IMR-90 (cell line): ENCODE measurements at regions not wholly inside any gene's neighbourhood (a gene's known extent, or its start where the extent isn't known, plus 50 kb on each side); places are given as distances from the start of the nearest gene placed in this dataset.

Experiments
- ATAC-seq: fragments of 200-7000 bp; cut with Tn5 transposase; 2 replicates; pipeline ENCODE4 v1.9.1; 2020; ENCODE audit warnings: low read depth, mild to moderate bottlenecking, moderate library complexity
- BruUV-seq: library from RNA; stranded (reverse); fragments of 400-500 nt; replicated peaks from 2 replicates; lab custom pipeline; 2021; lab: Mats Ljungman, UMichigan
- CTCF ChIA-PET: fragments of 300-600 bp; formaldehyde crosslinking; extraction: SDS; loops from one replicate; lab custom pipeline; 2021; ENCODE audit warnings: antibody characterized with exemption; lab: Yijun Ruan, JAX
- POLR2A ChIA-PET: fragments of 300-600 bp; sonication (Branson Sonifier 250); formaldehyde crosslinking; loops from one replicate; lab custom pipeline; 2022; ENCODE audit warnings: antibody characterized with exemption; ENCODE audit not compliant: unreplicated experiment; lab: Charles Lee
- DNase-seq: peaks from one replicate; pipeline ENCODE4 v3.0.0; 2013
- H2AFZ ChIP-seq: replicated peaks from 2 replicates; pipeline ENCODE3; 2013; ENCODE audit warnings: low read length, mild to moderate bottlenecking; ENCODE audit not compliant: poor library complexity
- H2AK5ac ChIP-seq: 2 replicates; pipeline ENCODE4 v1.6.1; 2013; ENCODE audit warnings: low read depth, low read length, inconsistent platforms
- H2AK9ac ChIP-seq: replicated peaks from 2 replicates; pipeline ENCODE3; 2013; ENCODE audit warnings: mild to moderate bottlenecking, low read depth, low read length, moderate library complexity; ENCODE audit not compliant: poor library complexity
- H2BK120ac ChIP-seq: 2 replicates; pipeline ENCODE4 v1.6.1; 2013; ENCODE audit warnings: low read depth, low read length, inconsistent platforms
- H2BK15ac ChIP-seq: 3 replicates; pipeline ENCODE4 v1.6.1; 2013; ENCODE audit warnings: low read depth, low read length, inconsistent platforms
- H2BK20ac ChIP-seq: 2 replicates; pipeline ENCODE4 v1.6.1; 2013; ENCODE audit warnings: low read depth, mild to moderate bottlenecking, inconsistent platforms, low read length, moderate library complexity
- H2BK5ac ChIP-seq: 2 replicates; pipeline ENCODE4 v1.6.1; 2013; ENCODE audit warnings: mild to moderate bottlenecking, low read depth, low read length, inconsistent platforms; ENCODE audit not compliant: poor library complexity, severe bottlenecking
- H3K14ac ChIP-seq: replicated peaks from 2 replicates; pipeline ENCODE4 v1.6.1; 2013; ENCODE audit warnings: low read depth, low read length, inconsistent platforms
- H3K18ac ChIP-seq: 2 replicates; pipeline ENCODE4 v1.6.1; 2013; ENCODE audit warnings: low read depth, low read length, control low read depth
- H3K23ac ChIP-seq: 2 replicates; pipeline ENCODE4 v1.6.1; 2013; ENCODE audit warnings: low read depth, low read length, inconsistent platforms
- H3K27ac ChIP-seq: 2 replicates; pipeline ENCODE4 v1.5.1; 2013; ENCODE audit warnings: mild to moderate bottlenecking, control low read depth, low read length; ENCODE audit not compliant: insufficient read depth
- H3K27me3 ChIP-seq: 2 replicates; pipeline ENCODE4 v1.6.1; 2013; ENCODE audit warnings: low read length; ENCODE audit not compliant: control insufficient read depth, insufficient read depth
- H3K36me3 ChIP-seq: 2 replicates; pipeline ENCODE4 v1.6.1; 2013; ENCODE audit warnings: low read length, mixed read lengths; ENCODE audit not compliant: control insufficient read depth, insufficient read depth
- H3K4ac ChIP-seq: 2 replicates; pipeline ENCODE4 v1.6.1; 2013; ENCODE audit warnings: low read depth, low read length, inconsistent platforms
- H3K4me1 ChIP-seq: 2 replicates; pipeline ENCODE4 v1.6.1; 2013; ENCODE audit warnings: low read length, mixed read lengths; ENCODE audit not compliant: control insufficient read depth, insufficient read depth
- H3K4me2 ChIP-seq: 2 replicates; pipeline ENCODE4 v1.6.1; 2013; ENCODE audit warnings: low read depth, mild to moderate bottlenecking, control low read depth, low read length, moderate library complexity
- H3K4me3 ChIP-seq: 2 replicates; pipeline ENCODE4 v1.5.1; 2013; ENCODE audit warnings: low read depth, mild to moderate bottlenecking, control low read depth, low read length, moderate library complexity; ENCODE audit not compliant: insufficient read depth
- H3K56ac ChIP-seq: 2 replicates; pipeline ENCODE4 v1.6.1; 2013; ENCODE audit warnings: low read length, inconsistent platforms; ENCODE audit not compliant: insufficient read depth; ENCODE audit errors: extremely low read depth
- H3K79me1 ChIP-seq, 2 experiments: 2 replicates each; pipeline ENCODE4 v1.6.1; 2013; ENCODE audit warnings: low read length in 2 of 2, inconsistent platforms in 1 of 2, low read depth in 1 of 2
- H3K9ac ChIP-seq: 2 replicates; pipeline ENCODE4 v1.6.1; 2013; ENCODE audit warnings: low read depth, low read length, control low read depth
- H3K9me1 ChIP-seq: 2 replicates; pipeline ENCODE4 v1.6.1; 2013; ENCODE audit warnings: low read length, inconsistent platforms; ENCODE audit not compliant: insufficient read depth
- H3K9me3 ChIP-seq: 2 replicates; pipeline ENCODE4 v1.6.1; 2013; ENCODE audit warnings: low read length; ENCODE audit not compliant: control insufficient read depth, insufficient read depth
- H4K20me1 ChIP-seq: 2 replicates; pipeline ENCODE4 v1.6.1; 2013; ENCODE audit warnings: low read length, inconsistent platforms; ENCODE audit not compliant: insufficient read depth
- H4K5ac ChIP-seq: 2 replicates; pipeline ENCODE4 v1.6.1; 2013; ENCODE audit warnings: mild to moderate bottlenecking, low read depth, low read length, control low read depth
- H4K8ac ChIP-seq, 2 experiments: 2 replicates each; pipeline ENCODE4 v1.6.1; 2013; ENCODE audit warnings: low read depth in 2 of 2, low read length in 2 of 2, control low read depth in 1 of 2, inconsistent platforms in 1 of 2
- H4K91ac ChIP-seq: 2 replicates; pipeline ENCODE4 v1.6.1; 2013; ENCODE audit warnings: low read depth, low read length, inconsistent platforms; ENCODE audit not compliant: insufficient read depth
- CEBPB ChIP-seq: IDR thresholded peaks from 2 replicates; pipeline ENCODE4 v1.6.1; 2012; ENCODE audit warnings: low read depth, low read length, improper control_type of control experiment
- CHD1 ChIP-seq: IDR thresholded peaks from 2 replicates; pipeline ENCODE4 v1.6.1; 2012; ENCODE audit warnings: low read depth, low read length, improper control_type of control experiment
- MAFK ChIP-seq: IDR thresholded peaks from 2 replicates; pipeline ENCODE4 v1.6.1; 2012; ENCODE audit warnings: low read depth, low read length, improper control_type of control experiment
- MAZ ChIP-seq: IDR thresholded peaks from 2 replicates; pipeline ENCODE4 v1.6.1; 2012; ENCODE audit warnings: low read depth, mild to moderate bottlenecking, low read length, improper control_type of control experiment, moderate library complexity, borderline replicate concordance
- RAD21 ChIP-seq: IDR thresholded peaks from 2 replicates; pipeline ENCODE4 v1.6.1; 2012; ENCODE audit warnings: low read length, improper control_type of control experiment
- RCOR1 ChIP-seq: IDR thresholded peaks from 2 replicates; pipeline ENCODE4 v1.6.1; 2012; ENCODE audit warnings: mild to moderate bottlenecking, low read length, improper control_type of control experiment; ENCODE audit not compliant: insufficient replicate concordance
- RFX5 ChIP-seq: IDR thresholded peaks from 2 replicates; pipeline ENCODE4 v1.8.0; 2012; ENCODE audit warnings: low read depth, mild to moderate bottlenecking, low read length, moderate library complexity
- WGBS, 2 experiments: methylation state at CpG; one replicate each; pipeline versions ENCODE4 v1.1.5 to v1.1.7; 2013; ENCODE audit warnings: missing lambda C conversion rate in 2 of 2; ENCODE audit not compliant: insufficient read length in 1 of 2; ENCODE audit errors: extremely low coverage in 2 of 2; 5-methylcytosine and 5-hydroxymethylcytosine counted together
- dilution Hi-C: fragments of 300-500 bp; cut with HindIII; formaldehyde crosslinking; loops from one replicate; pipeline ENCODE4 v1.14.3; 2018; ENCODE audit warnings: low sequenced_read_pairs; ENCODE audit not compliant: unreplicated experiment
- in situ Hi-C: fragments of 300-500 bp; cut with MboI; formaldehyde crosslinking; loops from 3 replicates; pipeline ENCODE4 v1.14.3; 2019; ENCODE audit warnings: low sequenced_read_pairs, inconsistent platforms, mixed read lengths
- intact Hi-C: fragments of 100-400 bp; cut with micrococcal nuclease; formaldehyde crosslinking; loops from 2 replicates; pipeline ENCODE4 v1.10.0; 2022
- TF ChIP-seq, protein P1 (sequence below): fragments of 150-350 bp; IDR thresholded peaks from 2 replicates; pipeline ENCODE4 v1.6.1; 2016; ENCODE audit warnings: low read depth, mild to moderate bottlenecking, low read length, moderate library complexity, borderline replicate concordance

DNA sequence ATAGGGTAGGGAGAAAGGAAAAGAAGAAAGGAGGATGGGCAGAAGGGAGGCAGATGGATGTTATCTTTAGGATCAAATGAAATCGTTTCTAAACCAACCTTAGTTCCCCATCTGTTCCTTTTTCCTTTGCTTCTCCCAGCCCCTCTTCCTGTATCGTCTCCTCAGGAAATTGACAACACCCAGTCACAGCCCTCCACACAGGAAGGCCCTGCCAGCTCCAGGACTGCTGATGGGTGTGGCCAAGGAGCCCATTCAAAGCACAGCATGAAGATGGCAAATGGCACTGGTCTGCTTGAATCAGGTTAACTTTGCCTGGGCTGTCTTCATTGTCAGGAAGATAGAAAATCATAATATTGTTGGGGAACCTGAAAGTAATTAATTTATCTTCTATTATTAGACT, 164.8 kb downstream of the C11orf87 start:
- Histone ChIP-seq H3K4me1 (no peaks in the 10 kb centered on the region), H2AK5ac (no peak overlapping the region), H3K27ac (no peak overlapping the region), H2AK9ac (no peak overlapping the region), H3K23ac (no peak overlapping the region), H3K14ac (no peak overlapping the region), H3K4me2 (no peak overlapping the region), H4K5ac (no peak overlapping the region), H3K79me1 (no peaks in the 10 kb centered on the region), H2BK20ac (no peak overlapping the region), H4K8ac (no peak overlapping the region), H3K4ac (no peak overlapping the region), H4K20me1 (no peaks in the 10 kb centered on the region), H2BK5ac (no peak overlapping the region), H3K9ac (no peak overlapping the region), H3K56ac (no peak overlapping the region), H3K18ac (no peak overlapping the region), H2BK120ac (no peak overlapping the region), H3K4me3 (no peak overlapping the region), H2BK15ac (no peak overlapping the region), H4K91ac (no peak overlapping the region), H3K27me3 (no peaks in the 10 kb centered on the region), H3K36me3 (no peaks in the 10 kb centered on the region), H3K9me3 (no peaks in the 10 kb centered on the region), H2AFZ (no peak overlapping the region), H3K9me1 (no peaks in the 10 kb centered on the region)
- TF ChIP-seq, protein P1, sequence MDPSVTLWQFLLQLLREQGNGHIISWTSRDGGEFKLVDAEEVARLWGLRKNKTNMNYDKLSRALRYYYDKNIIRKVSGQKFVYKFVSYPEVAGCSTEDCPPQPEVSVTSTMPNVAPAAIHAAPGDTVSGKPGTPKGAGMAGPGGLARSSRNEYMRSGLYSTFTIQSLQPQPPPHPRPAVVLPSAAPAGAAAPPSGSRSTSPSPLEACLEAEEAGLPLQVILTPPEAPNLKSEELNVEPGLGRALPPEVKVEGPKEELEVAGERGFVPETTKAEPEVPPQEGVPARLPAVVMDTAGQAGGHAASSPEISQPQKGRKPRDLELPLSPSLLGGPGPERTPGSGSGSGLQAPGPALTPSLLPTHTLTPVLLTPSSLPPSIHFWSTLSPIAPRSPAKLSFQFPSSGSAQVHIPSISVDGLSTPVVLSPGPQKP = no peak
- TF ChIP-seq CHD1 (no peak), MAFK (no peak), RAD21 (no peak), RFX5 (no peak), CEBPB (no peak), RCOR1 (no peak), MAZ (no peak)
- ATAC-seq (no peak), DNase-seq (no peak)
- no CpG with 5 or more reads among the region's 2 CpGs for WGBS, 2 experiments
- intact Hi-C loops = no loop called here
- dilution Hi-C loops = no loop called here
- BruUV-seq = no TSS peak
- in situ Hi-C loops = no loop called here
- ChIA-PET POLR2A (no interaction called here), CTCF (no interaction called here)
